T-helper 1 cell treated with Interleukin-12 subunit alpha and Interleukin-12 subunit beta and Interleukin-4 antibody, amounts not matched to agents 30 μg/mL and 1 μg/mL, for 36 hours (primary cell): ENCODE measurements at regions not wholly inside any gene's neighbourhood (a gene's known extent, or its start where the extent isn't known, plus 50 kb on each side); places are given as distances from the start of the nearest gene placed in this dataset.

Source experiments
- H3K27ac Mint-ChIP-seq: one replicate; pipeline ENCODE4 v1.8.0; 2021; ENCODE audit warnings: mild to moderate bottlenecking, mixed read lengths
- H3K27me3 Mint-ChIP-seq: one replicate; pipeline ENCODE4 v1.8.0; 2021; ENCODE audit warnings: low read depth, mixed read lengths
- H3K36me3 Mint-ChIP-seq: one replicate; pipeline ENCODE4 v1.8.0; 2021; ENCODE audit warnings: low read depth, mixed read lengths
- H3K4me1 Mint-ChIP-seq: one replicate; pipeline ENCODE4 v1.8.0; 2021; ENCODE audit warnings: low read depth, mixed read lengths
- H3K4me3 Mint-ChIP-seq: one replicate; pipeline ENCODE4 v1.8.0; 2021; ENCODE audit warnings: mild to moderate bottlenecking, moderate library complexity, mixed read lengths
- H3K9me3 Mint-ChIP-seq: one replicate; pipeline ENCODE4 v1.8.0; 2021; ENCODE audit warnings: mixed read lengths

GRCh38 chr6:1257778-1258177 lies 54.1 kb upstream of the FOXQ1 start:
- Mint-ChIP-seq H3K9me3 (no peaks in the 10 kb centered on the region), H3K4me1 (no peaks in the 10 kb centered on the region), H3K27ac (no peak overlapping the region), H3K36me3 (no peaks in the 10 kb centered on the region), H3K4me3 (no peak overlapping the region), H3K27me3 (no peaks in the 10 kb centered on the region)

GRCh38 chr6:1256435-1257008 lies 55.4 kb upstream of the FOXQ1 start:
- no peaks in the 10 kb centered on the region for H3K27me3 Mint-ChIP-seq
- H3K27ac Mint-ChIP-seq = no peak overlapping the region
- no peaks in the 10 kb centered on the region for H3K9me3 Mint-ChIP-seq
- H3K4me1 Mint-ChIP-seq = no peaks in the 10 kb centered on the region
- no peaks in the 10 kb centered on the region for H3K36me3 Mint-ChIP-seq
- no peak overlapping the region for H3K4me3 Mint-ChIP-seq

GRCh38 chr6:1255636-1256365 lies 56.1 kb upstream of the FOXQ1 start:
- H3K27me3 Mint-ChIP-seq = no peaks in the 10 kb centered on the region
- no peaks in the 10 kb centered on the region for H3K4me1 Mint-ChIP-seq
- no peak overlapping the region for H3K4me3 Mint-ChIP-seq
- no peaks in the 10 kb centered on the region for H3K9me3 Mint-ChIP-seq
- H3K36me3 Mint-ChIP-seq = no peaks in the 10 kb centered on the region
- H3K27ac Mint-ChIP-seq = no peak overlapping the region

GRCh38 chr6:1254326-1254725 lies 57.6 kb upstream of the FOXQ1 start:
- no peaks in the 10 kb centered on the region for H3K36me3 Mint-ChIP-seq
- no peaks in the 10 kb centered on the region for H3K9me3 Mint-ChIP-seq
- peaks cover 4% of the 10 kb centered on the region for H3K27me3 Mint-ChIP-seq
- no peak overlapping the region for H3K4me3 Mint-ChIP-seq
- no peaks in the 10 kb centered on the region for H3K4me1 Mint-ChIP-seq
- no peak overlapping the region for H3K27ac Mint-ChIP-seq

- Mint-ChIP-seq H3K27ac (no peak overlapping the region), H3K9me3 (no peaks in the 10 kb centered on the region), H3K36me3 (no peaks in the 10 kb centered on the region), H3K4me3 (no peak overlapping the region), H3K27me3 (peaks cover 4% of the 10 kb centered on the region), H3K4me1 (no peaks in the 10 kb centered on the region)
These were observed 58.1 kb upstream of the FOXQ1 start for GRCh38 chr6:1253816-1254215.

- Mint-ChIP-seq H3K9me3 (no peaks in the 10 kb centered on the region), H3K36me3 (no peaks in the 10 kb centered on the region), H3K4me3 (no peak overlapping the region), H3K27ac (no peak overlapping the region), H3K4me1 (no peaks in the 10 kb centered on the region), H3K27me3 (peaks cover 9% of the 10 kb centered on the region)
These were observed 60.4 kb upstream of the FOXQ1 start for GRCh38 chr6:1251198-1252155.

GRCh38 chr6:1250489-1251197 lies 61.3 kb upstream of the FOXQ1 start:
- H3K36me3 Mint-ChIP-seq = no peaks in the 10 kb centered on the region
- H3K4me1 Mint-ChIP-seq = no peaks in the 10 kb centered on the region
- no peak overlapping the region for H3K4me3 Mint-ChIP-seq
- peaks cover 9% of the 10 kb centered on the region for H3K27me3 Mint-ChIP-seq
- no peaks in the 10 kb centered on the region for H3K9me3 Mint-ChIP-seq
- H3K27ac Mint-ChIP-seq = no peak overlapping the region

- no peaks in the 10 kb centered on the region for H3K36me3 Mint-ChIP-seq
- H3K27ac Mint-ChIP-seq = no peak overlapping the region
- H3K27me3 Mint-ChIP-seq = peaks cover 9% of the 10 kb centered on the region
- no peaks in the 10 kb centered on the region for H3K9me3 Mint-ChIP-seq
- no peaks in the 10 kb centered on the region for H3K4me1 Mint-ChIP-seq
- no peak overlapping the region for H3K4me3 Mint-ChIP-seq
These were observed 64.0 kb upstream of the FOXQ1 start for GRCh38 chr6:1247894-1248293.

- Mint-ChIP-seq H3K4me1 (no peaks in the 10 kb centered on the region), H3K27ac (no peak overlapping the region), H3K4me3 (no peak overlapping the region), H3K36me3 (no peaks in the 10 kb centered on the region), H3K9me3 (no peaks in the 10 kb centered on the region), H3K27me3 (peaks cover 9% of the 10 kb centered on the region)
These were observed 64.8 kb upstream of the FOXQ1 start for GRCh38 chr6:1247056-1247455.

GRCh38 chr6:1244941-1245340 lies 67.0 kb upstream of the FOXQ1 start:
- H3K27ac Mint-ChIP-seq = no peak overlapping the region
- peaks cover 9% of the 10 kb centered on the region for H3K27me3 Mint-ChIP-seq
- no peaks in the 10 kb centered on the region for H3K9me3 Mint-ChIP-seq
- H3K36me3 Mint-ChIP-seq = no peaks in the 10 kb centered on the region
- H3K4me1 Mint-ChIP-seq = no peaks in the 10 kb centered on the region
- no peak overlapping the region for H3K4me3 Mint-ChIP-seq

- no peaks in the 10 kb centered on the region for H3K36me3 Mint-ChIP-seq
- H3K4me3 Mint-ChIP-seq = no peak overlapping the region
- H3K4me1 Mint-ChIP-seq = no peaks in the 10 kb centered on the region
- H3K27ac Mint-ChIP-seq = no peak overlapping the region
- H3K9me3 Mint-ChIP-seq = no peaks in the 10 kb centered on the region
- H3K27me3 Mint-ChIP-seq = peaks cover 5% of the 10 kb centered on the region
These were observed 67.6 kb upstream of the FOXQ1 start for GRCh38 chr6:1244278-1244677.

GRCh38 chr6:1242446-1242845 lies 69.5 kb upstream of the FOXQ1 start:
- no peak overlapping the region for H3K27ac Mint-ChIP-seq
- no peaks in the 10 kb centered on the region for H3K9me3 Mint-ChIP-seq
- H3K4me3 Mint-ChIP-seq = no peak overlapping the region
- no peaks in the 10 kb centered on the region for H3K27me3 Mint-ChIP-seq
- no peaks in the 10 kb centered on the region for H3K36me3 Mint-ChIP-seq
- no peaks in the 10 kb centered on the region for H3K4me1 Mint-ChIP-seq

GRCh38 chr6:1242021-1242420 lies 69.9 kb upstream of the FOXQ1 start:
- H3K27me3 Mint-ChIP-seq = no peaks in the 10 kb centered on the region
- no peaks in the 10 kb centered on the region for H3K9me3 Mint-ChIP-seq
- H3K27ac Mint-ChIP-seq = no peak overlapping the region
- H3K36me3 Mint-ChIP-seq = no peaks in the 10 kb centered on the region
- no peak overlapping the region for H3K4me3 Mint-ChIP-seq
- no peaks in the 10 kb centered on the region for H3K4me1 Mint-ChIP-seq

GRCh38 chr6:1240766-1241318 lies 71.1 kb upstream of the FOXQ1 start:
- H3K4me3 Mint-ChIP-seq = no peak overlapping the region
- no peaks in the 10 kb centered on the region for H3K9me3 Mint-ChIP-seq
- no peaks in the 10 kb centered on the region for H3K36me3 Mint-ChIP-seq

More at GRCh38 chr6:1240766-1241318, 71.1 kb upstream of the FOXQ1 start:
- H3K27me3 Mint-ChIP-seq = no peaks in the 10 kb centered on the region
- no peak overlapping the region for H3K27ac Mint-ChIP-seq
- H3K4me1 Mint-ChIP-seq = no peaks in the 10 kb centered on the region
